Suprapubic skin (tissue), 4 donors: ENCODE measurements at regions not wholly inside any gene's neighbourhood (a gene's known extent, or its start where the extent isn't known, plus 50 kb on each side); places are given as distances from the start of the nearest gene placed in this dataset.

Experiments
- DNase-seq, 2 donors: peaks; one replicate each; pipeline ENCODE4 v3.0.0-alpha.2; 2019; ENCODE audit warnings: low spot score in 2 of 2
- H3K27ac ChIP-seq: fragments of 200-600 bp; sonication (generic); one replicate; pipeline ENCODE4 v1.5.1; 2019
- H3K27me3 ChIP-seq: fragments of 200-600 bp; sonication (generic); one replicate; pipeline ENCODE4 v1.5.1; 2019
- H3K36me3 ChIP-seq: fragments of 200-600 bp; sonication (generic); one replicate; pipeline ENCODE4 v1.5.1; 2019
- H3K4me1 ChIP-seq: fragments of 200-600 bp; sonication (generic); one replicate; pipeline ENCODE4 v1.5.1; 2019
- H3K4me3 ChIP-seq: fragments of 200-600 bp; sonication (generic); one replicate; pipeline ENCODE4 v1.5.1; 2019; ENCODE audit warnings: mild to moderate bottlenecking
- H3K9me3 ChIP-seq: fragments of 200-600 bp; sonication (generic); one replicate; pipeline ENCODE4 v1.5.1; 2019
- CTCF ChIP-seq, 2 donors: fragments of 200-600 bp in 1 of 2; fragments of 450-650 bp in 1 of 2; sonication (generic) in 1 of 2; IDR thresholded peaks; one replicate each; pipeline ENCODE4 v1.5.1; 2016 to 2019; ENCODE audit warnings: antibody characterized with exemption in 2 of 2, mild to moderate bottlenecking in 1 of 2, moderate library complexity in 1 of 2
- EP300 ChIP-seq: sonication (generic); formaldehyde crosslinking; IDR thresholded peaks from one replicate; pipeline ENCODE4 v1.6.1; 2017; ENCODE audit warnings: antibody characterized with exemption
- POLR2A ChIP-seq, 2 donors: fragments of 450-650 bp; IDR thresholded peaks; one replicate each; pipeline ENCODE4 v1.6.1; 2017; ENCODE audit warnings: antibody characterized with exemption in 2 of 2, mild to moderate bottlenecking in 2 of 2, moderate library complexity in 2 of 2
- POLR2AphosphoS5 ChIP-seq, 3 donors: sonication (generic); formaldehyde crosslinking; IDR thresholded peaks; one replicate each; pipeline ENCODE4 v1.6.1; 2017; ENCODE audit warnings: antibody characterized with exemption in 3 of 3
- WGBS: methylation state at CpG from one replicate; pipeline ENCODE4 v1.1.5; 2018; 5-methylcytosine and 5-hydroxymethylcytosine counted together

GRCh38 chr9:31700252-31701045, 684.0 kb upstream of the ACO1 start:
- Histone ChIP-seq H3K27me3 (no peaks in the 10 kb centered on the region), H3K4me3 (no peak overlapping the region), H3K9me3 (no peaks in the 10 kb centered on the region), H3K27ac (no peak overlapping the region), H3K4me1 (no peaks in the 10 kb centered on the region), H3K36me3 (no peaks in the 10 kb centered on the region)
- no peak for DNase-seq
- TF ChIP-seq POLR2A (IDR thresholded peaks at IDR 0.05) (no peak), EP300 (no peak), CTCF (IDR thresholded peaks at IDR 0.05) (no peak), POLR2AphosphoS5 (IDR thresholded peaks at IDR 0.05) (no peak)
- 64% methylated on average over 3 of the region's 3 CpGs for WGBS

GRCh38 chr9:31702957-31703356, 681.5 kb upstream of the ACO1 start:
- 87% methylated on average over 1 of the region's 1 CpG for WGBS

GRCh38 chr9:31715250-31715649, 669.2 kb upstream of the ACO1 start:
- 49% methylated on average over 4 of the region's 4 CpGs for WGBS
- TF ChIP-seq EP300, result no peak
- TF ChIP-seq POLR2A (IDR thresholded peaks at IDR 0.05), result no peak
- no peak for TF ChIP-seq POLR2AphosphoS5 (IDR thresholded peaks at IDR 0.05)
- no peak for TF ChIP-seq CTCF (IDR thresholded peaks at IDR 0.05)
- Histone ChIP-seq H3K9me3 (no peaks in the 10 kb centered on the region), H3K27ac (no peak overlapping the region), H3K4me3 (no peak overlapping the region), H3K36me3 (no peaks in the 10 kb centered on the region), H3K4me1 (no peaks in the 10 kb centered on the region), H3K27me3 (no peaks in the 10 kb centered on the region)
- no peak for DNase-seq

More at GRCh38 chr9:31702957-31703356, 681.5 kb upstream of the ACO1 start:
- Histone ChIP-seq H3K4me3 (no peak overlapping the region), H3K36me3 (no peaks in the 10 kb centered on the region), H3K27ac (no peak overlapping the region), H3K9me3 (no peaks in the 10 kb centered on the region), H3K4me1 (no peaks in the 10 kb centered on the region), H3K27me3 (no peaks in the 10 kb centered on the region)
- DNase-seq, result no peak
- TF ChIP-seq POLR2A (IDR thresholded peaks at IDR 0.05), result no peak
- no peak for TF ChIP-seq EP300

GRCh38 chr9:31719262-31719661, 665.2 kb upstream of the ACO1 start:
- 49% methylated on average over 4 of the region's 4 CpGs for WGBS
- Histone ChIP-seq H3K27ac (no peak overlapping the region), H3K4me1 (no peaks in the 10 kb centered on the region), H3K27me3 (no peaks in the 10 kb centered on the region), H3K4me3 (no peak overlapping the region), H3K36me3 (no peaks in the 10 kb centered on the region), H3K9me3 (no peaks in the 10 kb centered on the region)
- no peak for DNase-seq
- TF ChIP-seq POLR2AphosphoS5 (IDR thresholded peaks at IDR 0.05), result no peak
- TF ChIP-seq POLR2A (IDR thresholded peaks at IDR 0.05), result no peak
- TF ChIP-seq CTCF (IDR thresholded peaks at IDR 0.05), result no peak
- TF ChIP-seq EP300, result no peak

- no peak overlapping the region for H3K27ac ChIP-seq
Measured at GRCh38 chr9:31730398-31730797, 654.0 kb upstream of the ACO1 start.

More at GRCh38 chr9:31730398-31730797, 654.0 kb upstream of the ACO1 start:
- H3K4me1 ChIP-seq, result no peaks in the 10 kb centered on the region
- DNase-seq, result no peak
- H3K4me3 ChIP-seq, result no peak overlapping the region
- H3K27me3 ChIP-seq, result no peaks in the 10 kb centered on the region
- no peaks in the 10 kb centered on the region for H3K9me3 ChIP-seq
- no peaks in the 10 kb centered on the region for H3K36me3 ChIP-seq
- TF ChIP-seq POLR2AphosphoS5 (IDR thresholded peaks at IDR 0.05) (no peak), POLR2A (IDR thresholded peaks at IDR 0.05) (no peak), EP300 (no peak), CTCF (IDR thresholded peaks at IDR 0.05) (no peak)
- WGBS, result 87% methylated on average over 6 of the region's 6 CpGs
